ENCODE measurements at regions not wholly inside any gene's neighbourhood (a gene's known extent, or its start where the extent isn't known, plus 50 kb on each side); places are given as distances from the start of the nearest gene placed in this dataset.

DNA sequence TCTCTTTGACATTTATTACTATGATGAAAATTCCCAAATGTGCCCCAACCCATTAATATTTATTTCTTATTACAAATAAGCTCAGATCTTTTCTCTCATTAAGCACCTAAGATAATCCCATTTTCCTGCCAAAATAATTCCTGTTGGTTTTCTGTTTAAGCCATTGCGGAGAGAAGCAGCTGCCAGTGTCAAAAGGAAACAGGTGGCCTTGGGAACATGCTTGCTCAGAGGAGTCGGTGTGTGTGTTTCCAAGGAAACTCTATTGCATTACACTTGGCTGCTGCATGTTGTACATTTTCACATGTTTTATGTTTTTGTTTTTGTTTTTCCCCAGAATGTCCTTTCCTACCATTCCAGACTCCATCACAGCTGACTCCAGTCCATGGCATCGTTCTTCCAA is 56.4 kb downstream of the CD24 start:
- DNase-seq: no peak

DNA sequence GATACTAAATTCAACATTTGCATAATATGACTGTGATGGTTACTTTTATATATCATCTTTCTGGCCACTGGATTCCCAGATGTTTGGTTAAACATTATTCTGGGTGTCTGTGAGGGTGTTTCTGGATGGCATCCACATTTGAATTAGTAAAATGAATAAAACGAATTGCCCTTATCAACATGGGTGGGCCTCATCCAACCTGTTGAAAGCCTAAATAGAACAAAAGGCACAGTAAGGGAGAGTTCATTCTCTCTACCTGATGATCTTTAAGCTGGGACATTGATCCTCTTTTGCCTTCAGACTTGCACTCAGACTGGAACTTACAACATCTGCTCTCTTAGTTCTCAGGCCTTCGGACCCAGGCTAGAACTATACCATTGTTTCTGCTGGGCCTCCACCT is 57.6 kb downstream of the CD24 start:
- DNase-seq: no peak

DNA sequence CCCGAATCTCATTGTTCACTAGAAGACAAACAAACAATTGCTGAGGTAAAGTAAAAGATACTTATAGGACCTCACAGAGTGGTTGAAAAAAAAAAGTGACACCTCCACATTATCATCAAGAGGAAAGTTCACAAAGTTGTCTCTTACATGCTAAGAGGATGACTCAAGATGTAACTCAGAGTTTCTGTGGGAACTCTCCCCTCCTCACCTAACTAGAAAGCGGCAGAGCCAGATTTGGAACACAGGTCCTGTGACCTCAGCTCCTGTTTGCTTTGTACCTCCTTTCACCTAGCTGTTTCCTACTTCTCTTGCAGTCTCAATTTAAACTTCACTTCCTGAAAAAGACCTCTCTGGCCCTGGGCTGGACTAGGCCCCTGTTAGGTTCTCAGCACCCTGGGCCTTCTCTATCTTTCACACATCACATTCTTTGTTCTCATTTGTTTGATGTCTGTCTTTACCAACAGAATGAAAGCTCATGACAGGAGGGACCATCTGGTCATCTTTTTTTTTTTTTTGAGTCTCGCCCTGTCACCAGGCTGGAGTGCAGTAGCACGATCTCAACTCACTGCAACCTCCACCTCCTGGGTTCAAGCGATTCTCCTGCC is 60.8 kb downstream of the CD24 start:
- DNase-seq: no peak

DNA sequence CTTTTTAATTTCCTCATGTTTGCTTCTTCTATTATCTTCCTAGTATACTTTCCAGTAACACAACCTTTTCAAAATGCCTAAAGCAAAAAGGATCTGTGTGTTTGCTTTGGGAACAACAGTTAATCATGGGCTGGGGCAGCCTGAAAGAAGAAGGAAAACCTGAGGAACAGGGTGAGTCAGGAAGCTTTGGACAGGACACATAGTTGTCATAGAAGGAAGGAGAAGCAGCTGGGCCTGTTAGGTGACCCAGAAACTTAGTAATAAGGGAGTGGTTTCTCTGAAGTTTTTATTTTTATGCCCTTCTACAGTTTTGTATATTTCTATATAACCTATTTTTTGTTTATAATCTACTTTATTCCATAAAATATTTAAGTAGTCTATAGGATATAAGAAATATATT is 61.4 kb downstream of the CD24 start:
- DNase-seq: no peak

DNA sequence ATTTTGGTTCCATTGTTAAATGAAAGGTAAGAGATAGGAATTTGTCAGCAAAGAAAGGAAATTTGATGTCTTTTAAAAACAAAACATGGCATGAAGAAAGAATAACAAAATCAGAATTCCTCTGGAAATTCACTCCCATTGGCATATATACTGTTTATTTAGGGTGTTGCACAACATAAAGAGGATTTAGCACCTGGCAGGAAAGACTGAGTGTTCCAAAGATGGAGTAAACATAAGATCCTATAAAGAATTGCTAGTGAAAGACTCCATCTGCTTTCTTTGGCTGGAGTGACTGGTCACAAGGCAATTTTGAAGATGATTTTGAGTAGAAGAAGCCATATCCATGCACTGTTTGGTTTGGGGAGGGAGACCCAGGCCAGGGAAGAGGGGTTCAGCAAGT is 62.4 kb downstream of the CD24 start:
- DNase-seq: peak in 1 of 2 donors; percentile 39

DNA sequence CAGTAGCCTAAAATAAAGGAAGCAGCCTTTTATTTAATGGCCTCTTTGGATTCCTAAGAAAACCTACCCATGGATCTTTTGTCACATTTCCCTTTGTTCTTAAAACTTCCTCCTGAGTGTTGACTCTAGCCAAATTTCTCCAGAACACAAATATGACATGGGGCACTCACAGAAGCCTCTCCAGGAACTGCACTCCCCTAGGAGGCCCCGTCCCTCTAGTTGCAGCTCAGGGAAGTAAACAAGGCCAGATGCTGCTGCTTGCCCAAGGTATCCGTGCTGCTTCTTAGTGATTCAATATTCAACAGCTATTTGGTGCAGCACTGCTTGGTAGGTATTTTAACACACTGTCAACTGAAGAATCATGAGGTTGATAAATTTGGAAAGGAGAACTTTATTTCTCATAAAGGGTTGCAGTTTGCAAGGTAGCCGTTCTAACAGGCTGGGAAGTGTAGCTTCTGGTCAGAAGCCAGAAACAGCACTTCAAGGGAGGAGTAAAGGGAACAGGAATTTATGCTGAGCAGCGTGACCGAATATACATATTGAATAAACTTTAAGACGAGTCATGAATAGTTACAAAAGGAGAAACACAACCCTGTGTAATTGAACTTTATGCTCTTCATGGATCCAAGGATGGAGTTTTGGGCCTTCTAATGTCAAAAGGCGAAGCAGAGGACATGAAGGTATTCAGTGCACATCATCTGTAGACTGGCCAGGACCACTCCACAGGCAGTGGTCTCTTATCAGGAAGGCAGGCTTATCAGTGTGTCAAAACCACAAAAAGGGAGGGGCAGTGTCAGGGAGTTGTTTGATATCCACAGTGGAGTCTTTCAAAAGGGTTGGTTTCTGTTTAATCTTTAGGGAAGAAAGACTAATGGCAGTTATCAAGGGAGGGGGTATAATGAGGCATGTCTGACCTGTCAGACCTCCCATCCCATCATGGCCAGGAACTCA is 63.3 kb downstream of the CD24 start:
- no peak for DNase-seq

DNA sequence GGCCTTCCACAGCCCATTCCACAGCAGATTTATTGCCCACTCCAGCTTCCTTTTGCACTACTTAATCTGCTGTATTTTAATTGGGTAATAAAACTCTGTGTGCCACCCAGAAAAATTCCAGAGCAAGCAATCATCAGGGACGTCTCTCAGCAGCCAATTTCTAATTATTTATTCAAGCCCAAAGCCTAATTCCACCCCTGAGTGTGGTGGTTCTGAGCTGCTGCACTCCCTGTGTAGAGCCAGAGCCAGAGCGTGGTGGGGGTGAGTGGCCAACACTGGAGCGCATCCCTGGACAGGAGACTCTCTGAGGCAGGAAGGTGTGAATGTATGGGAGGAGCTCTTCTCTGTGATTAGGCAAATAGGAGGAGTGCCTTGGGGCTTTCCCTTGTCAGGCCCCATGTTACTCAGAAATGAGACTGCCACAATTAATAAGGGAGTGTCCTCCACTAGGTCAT is 66.1 kb downstream of the CD24 start:
- no peak for DNase-seq

DNA sequence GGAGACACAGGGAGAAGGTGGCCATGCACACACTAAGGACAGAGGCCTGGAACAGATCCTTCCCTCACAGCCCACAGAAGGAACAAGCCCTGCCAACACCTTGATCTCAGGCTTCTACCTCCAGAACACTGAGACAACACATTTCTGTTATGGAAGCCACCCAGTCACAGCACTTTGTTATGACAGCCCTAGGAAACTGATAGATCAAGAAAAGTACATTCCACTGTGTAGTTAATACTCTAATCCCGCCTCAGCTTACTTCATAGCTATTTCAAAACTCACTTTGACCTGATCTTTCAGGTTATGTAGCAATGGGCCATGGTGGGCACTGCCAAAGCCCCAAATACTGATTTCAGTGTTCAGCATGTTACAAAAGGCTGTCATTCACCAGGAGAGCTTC is 66.8 kb downstream of the CD24 start:
- DNase-seq: no peak

DNA sequence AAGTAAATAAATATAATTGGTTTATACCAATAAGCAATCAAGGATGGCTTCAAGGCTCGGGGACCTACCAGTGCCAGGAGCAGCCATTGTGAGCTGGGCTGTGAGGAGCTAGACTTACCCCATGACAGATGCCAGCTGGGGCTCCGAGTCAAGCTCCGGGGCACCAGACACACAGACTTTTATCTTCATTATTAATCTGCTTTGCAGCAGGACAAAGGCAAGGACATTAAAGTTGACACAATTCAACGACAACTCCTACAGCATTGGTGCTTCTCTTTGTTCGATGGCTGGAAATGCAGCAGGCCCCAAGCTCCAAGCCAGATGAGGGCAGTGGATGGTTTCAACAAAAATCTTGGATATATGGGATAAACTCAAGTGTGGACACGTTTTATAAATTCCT is 68.3 kb downstream of the CD24 start:
- no peak for DNase-seq

DNA sequence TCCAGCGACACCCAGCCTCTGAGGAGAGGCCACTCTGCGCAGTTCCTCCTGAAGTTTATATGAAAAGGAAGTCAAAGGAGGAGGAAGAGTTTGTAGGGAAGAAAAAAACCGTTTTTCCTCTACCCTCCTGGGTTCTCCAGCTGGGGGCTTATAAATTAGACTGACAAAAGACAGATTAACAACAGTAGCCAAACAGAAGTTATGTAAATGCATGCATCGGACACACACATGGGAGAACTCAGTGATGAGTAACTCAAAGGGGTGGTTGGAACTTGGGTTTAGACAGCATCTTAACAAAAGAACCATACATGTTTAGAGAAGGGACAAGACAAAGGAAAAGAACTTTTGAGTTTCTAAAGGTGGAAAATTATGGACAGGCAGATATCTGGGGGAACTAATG is 71.2 kb downstream of the CD24 start:
- DNase-seq: no peak

DNA sequence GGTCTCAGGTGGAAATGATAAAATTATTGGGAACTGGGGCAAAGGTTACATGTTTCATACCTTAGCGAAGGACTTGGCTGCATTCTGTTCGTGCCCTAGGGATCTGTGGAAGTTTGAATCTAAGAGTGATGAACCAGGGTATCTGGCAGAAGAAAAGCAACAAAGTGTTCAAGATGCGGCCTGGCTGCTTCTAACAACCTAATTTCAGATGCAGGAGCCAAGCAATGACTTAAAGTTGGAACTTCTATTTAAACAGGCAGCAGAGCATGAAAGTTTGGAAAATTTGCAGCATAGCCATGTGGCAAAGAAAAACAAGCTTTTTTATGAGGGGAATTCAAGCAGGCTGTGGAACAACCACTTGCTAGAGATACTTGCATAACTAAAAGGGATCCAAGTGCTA is 73.5 kb downstream of the CD24 start:
- DNase-seq: no peak

DNA sequence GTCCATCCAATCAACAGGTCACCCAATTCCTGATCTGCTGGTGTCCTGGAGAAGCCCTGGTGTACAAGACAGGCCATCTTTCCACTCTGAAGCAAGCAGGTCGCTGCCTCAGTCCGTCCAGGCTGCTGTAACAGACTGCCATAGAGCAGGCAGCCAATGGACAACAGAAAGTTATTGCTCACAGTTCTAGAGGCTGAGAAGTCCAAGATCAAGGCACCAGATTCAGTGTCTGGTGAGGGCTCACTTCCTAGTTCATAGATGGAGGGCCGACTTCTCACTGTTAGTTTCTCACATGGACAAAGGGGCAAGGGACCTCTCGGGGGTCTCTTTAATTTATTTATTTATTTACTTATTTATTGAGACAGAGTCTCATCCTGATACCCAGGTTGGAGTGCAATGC is 74.8 kb downstream of the CD24 start:
- DNase-seq: no peak

DNA sequence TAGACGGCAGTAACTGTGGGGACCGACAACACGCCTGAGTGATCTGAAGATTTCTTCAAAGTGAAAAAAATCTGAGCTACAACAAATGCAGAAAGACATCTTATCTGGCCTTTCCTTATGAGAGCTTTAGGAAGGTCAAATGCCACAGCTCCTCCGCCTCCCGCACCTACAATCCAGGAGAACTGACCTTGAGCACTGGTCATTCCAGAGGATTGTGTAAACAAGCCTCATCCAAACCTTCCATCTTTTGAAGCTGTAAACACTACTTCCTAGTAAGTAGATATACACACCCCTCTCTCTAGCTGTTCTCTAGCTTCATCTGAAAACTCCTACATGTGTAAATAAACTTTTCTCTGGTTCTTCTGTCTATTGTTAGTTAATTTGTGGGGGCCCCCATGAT is 76.9 kb downstream of the CD24 start:
- DNase-seq: no peak

DNA sequence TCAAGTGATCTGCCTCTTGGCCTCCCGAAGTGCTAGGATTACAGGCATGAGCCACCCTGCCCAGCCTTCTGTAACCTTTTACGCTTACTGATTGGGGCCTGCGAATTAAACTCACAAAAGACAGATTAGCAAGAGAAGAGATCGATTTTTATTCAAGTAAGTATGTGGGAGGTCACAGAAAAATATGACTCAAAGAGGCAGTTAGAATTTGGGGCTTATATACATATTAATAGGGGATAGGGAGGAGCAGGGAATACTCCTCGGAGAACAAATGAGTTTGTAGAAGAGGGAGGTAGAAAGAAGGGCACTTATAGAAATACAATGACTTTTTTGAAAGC is 78.9 kb downstream of the CD24 start:
- no peak for DNase-seq

DNA sequence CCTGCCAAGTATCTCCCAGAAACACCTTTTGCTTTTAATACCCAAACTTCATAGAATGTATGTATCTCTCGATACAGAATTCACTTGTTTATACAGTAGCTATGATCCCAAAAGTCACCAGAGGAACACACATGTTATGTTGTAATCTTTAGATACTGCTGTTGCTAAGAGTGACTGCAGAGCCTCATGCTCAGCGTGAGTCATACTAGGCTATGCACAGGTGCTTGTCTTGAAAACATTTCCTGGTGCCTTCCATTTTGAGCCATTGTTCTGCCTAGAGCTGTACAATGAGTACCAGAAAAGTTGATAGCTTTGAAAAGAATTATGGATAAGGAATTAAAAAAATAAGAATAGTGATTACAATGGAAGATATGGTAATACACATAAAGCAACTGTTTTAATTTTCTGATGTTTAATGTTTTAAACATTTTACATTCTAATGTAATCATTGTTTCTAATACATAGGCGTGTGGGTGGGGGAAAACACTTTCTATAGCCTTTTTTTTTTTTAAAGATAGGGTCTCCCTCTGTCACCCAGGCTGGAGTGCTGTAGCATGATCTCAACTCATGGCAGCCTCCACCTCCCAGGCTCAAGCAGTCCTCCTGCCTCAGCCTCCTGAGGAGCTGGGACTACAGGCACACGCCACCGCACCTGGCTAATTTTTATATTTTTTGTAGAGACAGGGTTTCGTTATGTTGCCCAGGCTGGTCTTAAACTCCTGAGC is 79.4 kb downstream of the CD24 start:
- no peak for DNase-seq

DNA sequence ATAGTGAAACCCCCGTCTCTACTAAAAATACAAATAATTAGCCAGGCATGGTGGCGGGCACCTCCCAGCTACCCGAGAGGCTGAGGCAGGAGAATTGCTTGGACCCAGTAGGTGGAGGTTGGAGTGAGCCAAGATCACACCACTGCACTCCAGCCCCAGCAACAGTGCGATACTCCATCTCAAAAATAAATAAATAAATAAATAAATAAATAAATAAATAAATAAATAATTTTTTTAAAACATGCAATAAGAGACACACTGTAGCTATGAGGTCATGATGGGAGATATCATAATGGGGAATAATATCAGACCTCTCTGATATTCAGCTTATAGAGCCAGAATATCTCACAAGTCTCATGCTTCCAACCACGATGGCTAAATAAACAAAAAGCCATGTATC is 82.3 kb downstream of the CD24 start:
- DNase-seq: no peak

DNA sequence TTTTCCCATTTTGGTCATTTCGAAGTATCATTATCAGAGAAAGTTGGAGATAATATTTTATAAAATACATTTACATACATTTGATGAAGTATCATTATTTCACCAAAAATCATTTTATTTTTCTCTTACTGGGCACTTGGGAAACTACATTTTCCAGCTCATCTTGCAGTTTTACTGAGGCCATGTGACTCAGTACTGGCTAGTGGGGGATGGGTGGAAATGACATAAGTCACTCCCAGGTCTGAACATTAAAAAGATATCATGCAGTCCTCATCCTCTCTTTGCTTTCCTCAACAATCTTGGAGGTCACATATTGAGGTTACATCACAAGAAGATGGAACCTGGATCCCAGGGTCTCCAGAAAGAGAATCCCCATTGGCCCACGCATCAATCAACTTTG is 84.1 kb downstream of the CD24 start:
- DNase-seq: no peak

DNA sequence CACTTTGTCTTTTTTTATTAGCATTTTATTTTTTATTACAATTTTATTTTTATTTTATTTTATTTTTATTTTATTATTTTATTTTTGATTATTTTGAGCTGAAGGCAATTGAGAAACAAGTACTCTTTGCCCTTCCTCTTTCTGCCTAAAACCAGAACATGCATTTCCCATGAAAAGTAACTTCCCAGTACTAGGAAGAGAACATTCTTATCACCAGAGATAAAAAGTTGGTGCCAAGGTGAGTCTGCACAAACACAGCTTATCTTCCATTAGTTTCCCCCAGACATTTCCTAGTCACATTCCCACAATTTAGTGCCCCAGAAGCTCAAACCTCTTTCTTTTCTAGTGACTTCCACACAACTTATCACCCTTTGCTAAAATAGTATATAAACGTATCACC is 84.8 kb downstream of the CD24 start:
- DNase-seq: no peak

DNA sequence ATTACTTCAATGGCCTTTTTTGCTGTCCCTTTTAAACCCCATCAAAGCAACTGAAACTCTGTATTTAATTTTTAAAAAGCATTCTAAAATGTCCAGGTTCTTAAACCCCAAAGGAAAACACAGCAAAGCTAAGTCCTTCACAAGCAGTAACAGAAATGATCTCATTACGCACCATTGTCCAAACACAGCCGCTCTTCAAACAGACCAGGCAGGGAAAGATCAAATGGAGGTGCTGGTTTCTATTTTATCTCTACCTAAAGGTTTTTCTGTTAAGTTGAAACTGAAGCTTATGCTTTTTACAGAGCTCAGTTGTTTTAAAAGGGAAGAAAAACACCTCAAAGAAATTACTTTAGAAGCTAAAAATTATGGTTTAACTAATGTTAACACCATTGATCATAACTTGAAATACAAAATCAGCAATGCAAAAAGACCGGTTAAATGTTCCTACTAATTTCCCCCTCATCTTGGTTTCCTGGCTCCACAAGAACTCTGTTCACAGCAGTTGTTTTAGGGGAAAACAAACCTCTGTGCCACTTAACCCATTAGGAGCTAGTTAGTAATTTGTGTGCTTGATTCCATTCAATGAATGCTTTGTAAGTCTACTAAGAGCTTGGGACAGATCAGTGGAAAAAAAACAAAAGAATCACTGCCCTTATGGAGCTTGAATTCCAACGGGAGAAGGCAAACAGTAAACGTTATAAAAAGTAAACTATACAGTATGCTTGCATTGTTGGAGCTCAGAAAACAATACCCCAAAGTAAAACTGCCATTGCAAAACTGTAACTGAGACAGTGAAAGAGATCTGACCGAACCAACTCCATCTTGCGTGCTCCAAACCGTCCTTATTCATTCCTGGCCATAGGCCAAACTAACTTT is 87.4 kb downstream of the CD24 start:
- DNase-seq: no peak

DNA sequence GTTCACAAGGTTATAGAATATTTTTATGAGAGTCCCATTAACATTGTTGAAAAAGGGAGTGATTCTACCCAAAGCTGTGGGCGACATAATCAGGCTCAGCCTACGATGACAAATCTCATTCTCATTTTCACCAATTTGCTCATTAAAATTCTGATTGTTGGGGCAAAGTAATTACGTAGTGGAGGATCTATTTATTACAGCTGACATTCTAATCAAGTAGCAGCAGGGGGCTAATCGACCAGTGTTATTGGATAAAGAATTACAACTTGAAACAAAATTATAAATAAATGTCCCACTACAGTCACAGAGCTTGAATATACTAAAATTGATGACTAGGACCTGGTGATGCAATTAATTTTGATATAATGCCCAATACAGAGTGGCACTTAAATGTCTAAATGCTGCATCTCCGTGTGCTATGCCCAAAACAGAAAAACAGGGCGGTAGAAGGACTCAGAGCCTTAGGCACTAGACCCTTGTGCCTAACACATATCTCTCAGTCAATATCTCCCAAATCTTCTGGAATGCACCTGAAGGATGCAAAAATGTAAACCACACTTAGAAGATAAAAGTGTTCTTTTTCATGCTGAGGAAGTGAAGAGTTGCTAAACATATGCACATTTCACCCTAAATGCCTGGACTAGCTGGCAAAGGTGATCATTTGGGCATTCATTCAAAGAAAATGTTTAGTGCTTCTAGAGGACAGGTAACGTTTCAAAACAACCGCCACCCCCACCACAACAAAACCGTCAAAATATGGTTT is 88.3 kb downstream of the CD24 start:
- DNase-seq: no peak

DNA sequence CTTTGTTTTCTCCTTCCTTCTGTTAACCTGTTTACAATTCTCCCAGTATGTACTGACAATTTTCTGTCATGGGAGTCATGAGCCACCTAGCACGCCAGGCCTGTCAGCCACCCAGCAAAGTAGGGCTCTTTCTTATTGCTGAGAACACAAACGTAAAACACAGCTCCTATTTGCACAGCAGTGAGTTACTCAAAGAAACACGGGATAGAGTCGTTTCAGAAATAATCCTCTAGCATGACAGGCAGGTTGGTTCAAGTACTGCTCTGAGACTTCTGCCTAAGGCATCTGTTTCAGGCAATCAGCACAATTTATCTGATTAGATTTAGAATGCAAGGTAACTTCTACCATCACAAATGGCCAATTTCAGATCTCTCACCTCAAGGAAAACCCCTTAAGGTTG is 88.8 kb downstream of the CD24 start:
- no peak for DNase-seq

All from right lung (tissue), 2 donors.